Middle frontal gyrus (tissue), 1 donor: ENCODE measurements at regions not wholly inside any gene's neighbourhood (a gene's known extent, or its start where the extent isn't known, plus 50 kb on each side); places are given as distances from the start of the nearest gene placed in this dataset.

Experiments used
- DNase-seq: peaks from one replicate; pipeline ENCODE4 v3.0.0-alpha.2; 2015; ENCODE audit warnings: low spot score; ENCODE audit errors: extremely low spot score

- no peak for DNase-seq
These were observed 188.6 kb downstream of the ARL4C start for GRCh38 chr2:234308073-234308812.

DNA sequence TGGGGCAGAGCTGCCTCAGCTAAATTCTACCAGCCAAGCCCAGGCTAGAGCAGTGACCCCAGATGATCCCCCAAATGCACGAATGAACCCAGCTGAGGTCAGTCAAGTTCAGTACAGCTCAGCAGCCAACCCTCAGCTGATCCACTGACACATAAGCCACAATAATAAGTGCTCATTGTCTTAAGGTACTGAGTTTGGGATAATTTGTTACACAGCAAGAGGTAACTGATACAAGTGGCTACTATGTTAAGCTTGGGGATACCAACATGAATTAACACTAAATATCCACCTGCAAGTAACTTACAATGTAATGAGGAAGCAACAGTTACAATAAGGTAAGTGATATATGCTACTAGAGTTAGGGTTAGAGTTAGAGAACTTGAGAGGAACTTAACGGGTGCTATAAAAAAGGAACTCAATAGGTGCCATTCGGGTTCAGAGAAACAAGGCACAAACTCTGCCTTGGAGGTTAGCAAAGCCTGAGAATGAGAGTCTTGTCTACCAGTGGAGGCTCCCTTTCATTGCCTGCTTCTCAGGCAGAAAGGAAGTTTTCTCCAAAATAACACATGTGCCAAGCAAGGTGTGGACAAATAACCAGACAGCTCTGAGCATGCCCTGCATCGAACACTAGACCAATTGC, 189.4 kb downstream of the ARL4C start:
- no peak for DNase-seq

DNA sequence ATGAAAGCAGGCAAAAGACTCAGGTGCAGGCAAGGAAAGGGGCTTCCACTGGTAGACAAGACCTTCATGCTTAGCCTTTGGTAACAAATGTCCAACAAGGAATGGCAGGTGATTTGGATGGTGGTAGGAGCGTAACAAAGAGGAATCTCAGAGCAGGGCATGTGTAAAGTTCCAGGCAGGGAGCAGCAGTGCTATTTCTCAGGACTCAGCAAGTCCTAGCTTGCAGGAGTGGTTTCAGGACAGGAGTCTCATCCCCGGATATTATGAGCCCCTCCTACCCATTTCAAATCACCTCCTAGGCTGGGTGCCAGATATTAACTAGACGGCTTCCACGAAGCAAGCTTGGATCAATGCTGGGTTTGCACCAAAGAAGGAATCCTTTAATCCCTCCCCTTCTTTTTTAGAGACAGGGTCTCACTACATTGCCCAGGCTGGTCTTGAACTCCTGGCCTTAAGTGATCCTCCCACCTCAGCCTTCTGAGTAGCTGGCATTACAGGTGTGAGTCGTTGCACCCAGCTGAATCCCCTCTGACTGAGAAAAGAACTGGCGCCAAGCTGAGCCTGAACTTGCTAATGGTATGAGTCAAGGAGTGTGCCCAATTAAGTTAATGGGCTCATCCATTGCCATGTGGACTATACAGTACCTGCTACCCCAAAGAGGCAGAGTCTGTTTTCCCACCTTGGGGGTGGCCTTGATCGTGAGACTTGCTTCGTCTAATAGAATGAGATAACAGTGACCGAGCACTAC, 190.3 kb downstream of the ARL4C start:
- DNase-seq, result no peak

- DNase-seq, result no peak
These were observed 191.0 kb downstream of the ARL4C start for GRCh38 chr2:234305846-234306245.

- DNase-seq, result no peak
These were observed 191.9 kb downstream of the ARL4C start for GRCh38 chr2:234304950-234305349.

DNA sequence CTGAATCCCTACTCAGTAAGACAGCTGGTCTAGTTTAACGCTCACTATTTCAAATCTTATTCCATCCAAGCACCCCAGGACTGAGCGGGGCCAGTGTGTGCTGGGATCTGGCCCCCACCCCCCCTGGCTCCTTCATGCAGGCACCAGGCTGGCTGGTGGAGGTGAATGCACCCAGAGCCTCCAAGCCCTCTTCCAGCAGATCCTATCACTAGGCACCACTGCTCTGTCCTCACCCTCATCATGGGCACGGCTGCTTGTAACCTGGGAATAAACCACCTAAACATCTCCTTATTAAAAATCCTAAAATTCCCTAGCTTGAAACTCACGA, 194.3 kb downstream of the ARL4C start:
- no peak for DNase-seq

- no peak for DNase-seq
These were observed 195.7 kb downstream of the ARL4C start for GRCh38 chr2:234300932-234301823.

- no peak for DNase-seq
These were observed 196.4 kb downstream of the ARL4C start for GRCh38 chr2:234300391-234300925.

- DNase-seq, result no peak
These were observed 198.0 kb downstream of the ARL4C start for GRCh38 chr2:234298918-234299317.

- DNase-seq, result no peak
These were observed 199.9 kb downstream of the ARL4C start for GRCh38 chr2:234296991-234297390.

- DNase-seq, result no peak
These were observed 202.9 kb downstream of the ARL4C start for GRCh38 chr2:234293973-234294372.

- DNase-seq, result no peak
These were observed 204.0 kb downstream of the ARL4C start for GRCh38 chr2:234292962-234293243.

DNA sequence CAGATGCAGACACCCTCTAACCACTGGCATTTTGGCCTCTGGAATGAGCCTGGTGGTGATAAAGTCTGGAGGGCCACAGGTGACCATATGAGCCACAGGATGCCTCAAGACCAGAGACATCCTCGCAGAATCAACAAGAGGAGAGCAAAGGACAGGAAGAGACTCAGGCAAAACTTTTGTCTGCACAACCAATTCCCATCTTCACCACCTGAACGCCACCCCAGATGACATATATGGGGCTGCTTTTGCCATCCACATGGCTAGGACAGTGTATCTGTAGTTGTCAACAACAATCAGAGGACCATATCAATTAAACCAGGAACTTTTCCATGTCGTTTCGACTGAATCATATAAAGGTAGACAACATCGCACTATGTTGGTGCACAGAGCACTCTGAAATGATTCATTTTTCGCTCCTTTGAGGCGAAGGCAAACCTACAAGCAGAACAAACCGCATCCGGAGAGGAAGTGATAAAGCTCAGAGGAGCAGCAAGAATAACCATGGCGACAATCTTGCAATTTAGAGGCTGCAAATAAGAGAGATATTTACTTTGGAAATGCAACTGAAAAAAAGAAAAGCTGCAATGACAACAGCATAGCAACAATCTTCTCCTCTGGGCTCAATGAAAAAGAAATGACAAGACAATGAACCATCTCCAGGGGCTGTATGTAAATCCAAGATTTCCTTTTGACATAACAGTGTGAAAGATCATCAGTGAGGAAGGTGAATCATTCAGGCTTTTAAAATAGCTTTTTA, 204.5 kb downstream of the ARL4C start:
- no peak for DNase-seq

DNA sequence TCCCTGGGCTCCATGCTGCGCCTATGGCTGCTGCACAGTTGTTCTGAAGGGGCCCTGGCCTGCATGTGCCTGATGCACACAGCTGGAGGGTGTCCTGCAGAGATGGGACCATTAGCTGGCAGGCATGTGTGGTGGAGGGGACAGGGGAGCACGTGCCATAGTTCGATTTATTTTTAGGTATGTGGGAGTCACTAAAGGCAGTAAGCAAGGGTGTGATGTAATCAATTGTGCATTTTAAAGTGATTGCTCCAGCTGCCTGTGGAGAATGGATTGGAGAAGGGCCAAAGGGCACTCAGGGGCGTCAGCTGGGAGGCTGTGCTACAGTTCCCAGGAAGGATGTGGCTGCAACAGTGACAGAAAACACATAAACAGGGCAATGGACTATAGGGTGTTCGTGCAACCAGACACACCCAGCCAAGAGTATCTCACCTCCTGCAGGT, 205.1 kb downstream of the ARL4C start:
- DNase-seq, result no peak

GRCh38 chr2:234290671-234291070, 206.2 kb downstream of the ARL4C start:
- DNase-seq, result no peak

- no peak for DNase-seq
These were observed 206.9 kb downstream of the ARL4C start for GRCh38 chr2:234289834-234290590.

DNA sequence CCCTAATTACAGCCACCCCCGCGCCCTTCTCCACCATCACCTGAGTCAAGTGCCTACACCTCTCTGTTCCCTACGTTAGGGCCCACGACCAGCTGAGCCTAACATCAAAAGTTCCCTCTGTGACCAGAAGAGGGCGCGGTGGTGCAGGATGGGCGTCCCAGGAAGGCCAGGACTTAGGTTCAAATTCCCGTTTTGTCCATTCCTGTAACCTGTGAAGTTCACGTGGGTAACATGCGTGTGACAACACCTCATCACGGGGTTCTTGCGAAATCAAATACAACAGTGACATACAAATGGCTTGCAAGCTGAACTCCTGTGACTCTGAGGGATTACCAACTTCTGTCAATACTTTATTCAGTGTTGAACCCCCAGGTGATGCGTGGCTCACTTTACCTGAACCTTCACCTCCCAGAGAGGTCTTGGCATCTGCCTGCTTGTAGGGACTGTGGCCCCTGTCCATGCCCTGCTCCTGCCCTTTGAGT, 207.9 kb downstream of the ARL4C start:
- no peak for DNase-seq

DNA sequence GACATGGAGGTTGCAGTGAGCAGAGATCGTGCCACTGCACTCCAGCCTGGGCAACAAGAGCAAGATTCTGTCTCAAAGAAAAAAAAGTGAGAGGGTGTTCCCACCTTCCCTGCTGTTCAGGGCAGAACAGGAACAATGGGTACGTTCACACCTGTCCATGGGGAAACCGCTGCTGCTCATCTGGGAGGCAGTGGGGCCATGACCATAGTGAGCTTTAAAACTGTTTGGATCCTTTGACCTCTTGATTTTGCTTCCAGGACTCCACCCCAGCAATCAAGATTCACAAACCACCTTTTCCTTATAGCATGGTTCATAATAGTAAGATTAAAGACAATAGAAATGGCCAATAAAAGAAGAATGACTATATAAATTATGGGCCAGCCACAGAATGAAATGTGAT, 209.2 kb downstream of the ARL4C start:
- DNase-seq, result no peak

DNA sequence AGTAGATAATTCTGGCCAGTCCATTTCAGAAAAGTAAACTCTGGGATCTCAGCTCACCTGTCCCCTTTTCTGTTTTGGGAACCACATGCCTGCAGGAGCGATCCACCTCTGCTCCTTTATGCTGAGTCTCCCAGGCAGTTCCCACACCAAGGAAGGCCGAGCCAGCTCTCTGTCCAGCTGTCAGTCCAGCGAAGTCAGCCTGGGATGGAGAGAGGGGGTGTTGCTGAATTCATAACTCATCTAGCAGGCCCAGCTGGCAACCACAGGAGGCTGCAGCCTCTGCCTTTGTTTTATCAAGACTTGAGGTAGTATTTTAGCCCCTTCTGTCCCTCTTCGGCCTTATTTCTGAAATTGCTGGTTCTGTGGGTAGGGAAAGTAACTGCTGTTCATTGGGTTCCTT, 209.9 kb downstream of the ARL4C start:
- DNase-seq, result no peak

GRCh38 chr2:234286118-234286598, 210.7 kb downstream of the ARL4C start:
- no peak for DNase-seq
